ENCODE measurements at regions not wholly inside any gene's neighbourhood (a gene's known extent, or its start where the extent isn't known, plus 50 kb on each side); places are given as distances from the start of the nearest gene placed in this dataset.

DNA sequence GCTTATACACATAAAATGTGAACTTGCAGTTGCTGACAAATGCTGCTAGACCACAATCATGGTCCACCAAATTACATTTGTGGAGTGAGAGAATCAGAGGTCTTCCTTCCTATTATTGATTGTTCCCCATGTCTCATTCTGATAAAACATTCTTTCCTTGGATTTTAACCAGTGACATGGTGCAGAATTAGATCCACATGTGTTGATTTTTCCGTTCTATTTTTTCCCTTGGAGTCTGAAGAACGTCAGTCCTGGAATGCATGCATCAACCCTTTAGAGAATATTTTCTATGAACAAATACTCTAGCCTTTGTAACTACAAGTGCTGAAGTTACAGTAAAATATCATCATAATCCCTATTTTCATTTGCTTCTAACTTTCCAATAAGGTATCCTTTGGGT, 170.7 kb upstream of the SPRY4 start:
- no peak overlapping the region for H3K4me3 Mint-ChIP-seq

DNA sequence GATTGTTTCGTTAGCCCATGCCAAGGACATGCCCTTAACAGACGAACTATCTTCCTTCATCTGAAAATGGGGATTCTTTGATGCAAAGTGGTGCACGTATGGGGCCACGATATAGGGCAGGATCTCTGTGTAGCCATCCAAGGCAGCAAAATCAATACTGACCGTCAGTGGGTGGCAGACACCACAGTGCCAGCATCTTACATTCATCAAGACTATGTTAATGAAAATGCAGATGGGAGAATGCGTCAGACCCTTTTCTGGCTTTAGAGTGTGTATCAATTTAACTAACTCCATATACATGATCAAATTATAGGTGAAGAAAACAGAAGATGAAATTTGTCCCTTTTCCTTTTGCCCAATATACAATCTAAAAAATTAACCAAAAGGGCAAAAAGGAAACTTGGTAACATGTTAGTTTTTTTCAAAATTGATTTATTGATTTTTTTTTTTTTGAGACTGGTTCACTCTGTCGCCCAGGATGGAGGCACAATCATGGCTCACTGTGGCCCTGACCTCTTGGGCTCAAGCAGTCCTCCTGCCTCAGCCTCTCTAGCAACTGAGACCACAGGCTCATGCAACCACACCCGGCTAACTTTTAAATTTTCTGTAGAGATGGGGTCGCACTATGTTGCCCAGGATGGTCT, 169.2 kb upstream of the SPRY4 start:
- Mint-ChIP-seq H3K27ac (no peak overlapping the region), H3K4me1 (peaks cover 2% of the 10 kb centered on the region), H3K27me3 (no peaks in the 10 kb centered on the region), H3K36me3 (no peaks in the 10 kb centered on the region), H3K4me3 (no peak overlapping the region), H3K9me3 (no peaks in the 10 kb centered on the region)
- DNase-seq, result no peak

More for the DNA sequence above, 170.7 kb upstream of the SPRY4 start:
- Mint-ChIP-seq H3K4me1 (peaks cover 2% of the 10 kb centered on the region), H3K27ac (no peak overlapping the region), H3K27me3 (no peaks in the 10 kb centered on the region), H3K9me3 (no peaks in the 10 kb centered on the region), H3K36me3 (no peaks in the 10 kb centered on the region)
- DNase-seq, result no peak

DNA sequence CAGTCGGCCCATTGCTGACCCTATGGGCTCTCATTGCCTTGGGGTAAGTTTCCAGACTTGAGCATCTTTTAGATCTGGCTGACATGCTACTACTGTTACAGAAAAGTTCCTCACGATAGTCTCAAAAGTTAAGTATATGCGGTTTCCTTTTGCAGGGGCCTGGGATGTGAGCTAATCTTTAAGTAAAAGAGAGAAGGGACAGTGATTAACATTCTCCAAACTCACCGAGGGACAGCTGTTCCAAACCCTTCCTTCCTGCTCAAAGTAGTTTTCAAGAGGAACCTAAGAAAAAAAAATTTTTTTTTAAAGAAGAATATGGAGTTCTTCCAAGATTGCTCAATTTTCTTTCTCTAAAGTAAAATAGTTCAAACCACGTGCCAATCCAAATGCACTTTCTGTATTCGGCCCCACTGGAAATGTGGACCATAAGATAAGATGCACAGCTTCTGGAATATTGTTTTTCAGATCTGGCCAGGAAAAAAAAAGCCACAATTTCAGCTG, 168.0 kb upstream of the SPRY4 start:
- Mint-ChIP-seq H3K9me3 (no peaks in the 10 kb centered on the region), H3K27ac (no peak overlapping the region), H3K36me3 (no peaks in the 10 kb centered on the region), H3K4me1 (peaks cover 2% of the 10 kb centered on the region), H3K4me3 (no peak overlapping the region), H3K27me3 (no peaks in the 10 kb centered on the region)
- DNase-seq, result no peak

DNA sequence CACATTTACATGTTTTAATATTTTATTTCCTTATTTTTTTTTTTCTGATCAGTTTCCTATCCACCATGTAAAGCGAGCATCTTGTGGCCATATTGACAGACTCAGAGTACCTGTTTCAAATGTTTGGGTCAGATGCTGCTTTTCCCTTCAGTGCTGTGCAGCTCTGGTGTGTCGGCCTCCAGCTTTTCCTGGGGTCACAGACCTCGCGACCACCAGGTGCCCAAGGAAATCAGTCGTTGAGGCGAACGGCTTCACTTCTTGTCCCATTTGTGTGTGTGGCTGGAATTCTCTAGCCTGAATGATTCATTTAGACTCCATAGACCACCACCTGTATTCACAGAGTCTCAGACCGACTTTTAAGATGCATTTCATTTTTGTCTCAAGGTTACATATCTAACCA, 166.9 kb upstream of the SPRY4 start:
- no peak for DNase-seq
- H3K27me3 Mint-ChIP-seq, result no peaks in the 10 kb centered on the region
- peaks cover 2% of the 10 kb centered on the region for H3K4me1 Mint-ChIP-seq
- no peaks in the 10 kb centered on the region for H3K36me3 Mint-ChIP-seq
- no peak overlapping the region for H3K27ac Mint-ChIP-seq
- H3K4me3 Mint-ChIP-seq, result no peak overlapping the region
- no peaks in the 10 kb centered on the region for H3K9me3 Mint-ChIP-seq

DNA sequence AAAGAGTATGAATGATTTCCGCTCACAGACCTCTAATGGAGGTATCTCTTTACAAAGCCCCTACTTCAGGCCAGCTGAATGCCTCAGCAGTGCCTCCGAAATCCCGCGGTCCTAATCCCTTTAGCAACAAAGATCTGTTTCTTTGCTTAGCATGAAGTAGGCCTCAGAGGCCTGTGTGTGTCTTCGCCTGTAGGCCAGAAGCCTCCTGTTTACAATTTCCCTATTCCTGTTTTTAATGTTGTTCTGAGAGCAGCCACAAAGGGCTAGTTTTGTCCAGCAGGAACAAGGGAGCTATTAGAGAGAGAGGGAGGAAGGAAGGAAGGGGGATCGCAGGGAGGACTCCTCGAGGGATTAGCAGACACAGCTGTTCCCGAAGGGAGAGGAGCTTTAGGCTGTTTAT, 166.4 kb upstream of the SPRY4 start:
- Mint-ChIP-seq H3K36me3 (peaks cover 2% of the 10 kb centered on the region), H3K27ac (no peak overlapping the region), H3K4me1 (peaks cover 2% of the 10 kb centered on the region), H3K4me3 (no peak overlapping the region), H3K9me3 (no peaks in the 10 kb centered on the region), H3K27me3 (no peaks in the 10 kb centered on the region)
- no peak for DNase-seq

DNA sequence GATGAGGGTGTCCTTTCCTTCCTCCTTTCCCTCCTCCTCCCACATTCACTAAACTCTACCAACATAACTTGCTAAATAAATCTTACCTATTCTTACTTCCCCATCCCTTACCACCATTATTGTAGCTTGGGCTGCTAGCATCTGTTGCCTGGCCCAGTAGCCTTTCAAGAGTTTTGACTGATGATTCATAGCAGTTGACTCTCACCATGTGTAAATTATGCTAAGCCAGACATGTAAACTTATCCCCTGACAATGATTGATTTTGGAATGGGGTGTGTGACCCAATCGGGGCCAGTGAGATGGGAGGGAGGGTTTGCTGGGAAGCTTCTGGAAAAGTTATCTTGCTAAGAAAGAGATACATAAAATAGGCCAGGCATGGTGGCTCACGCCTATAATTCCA, 161.8 kb upstream of the SPRY4 start:
- peaks cover 7% of the 10 kb centered on the region for H3K27me3 Mint-ChIP-seq

DNA sequence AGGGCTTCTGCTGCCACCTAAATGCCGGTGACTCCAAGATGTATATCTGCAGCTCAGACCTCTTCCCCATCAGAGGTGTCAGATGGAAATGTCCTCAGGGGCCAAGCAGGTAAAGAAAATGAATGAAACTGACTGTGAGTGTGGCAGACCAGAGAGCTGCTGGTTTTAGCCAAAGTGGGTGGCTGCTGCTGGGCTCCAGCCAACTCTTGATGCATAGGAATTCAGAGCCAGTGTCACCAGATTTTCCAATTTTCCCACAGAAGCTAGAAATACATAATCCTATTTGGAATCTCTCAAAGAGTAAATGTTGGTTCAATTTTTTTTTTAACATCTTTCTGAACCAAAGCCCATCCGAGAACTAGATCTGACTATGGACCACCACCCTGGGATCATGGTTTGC, 161.2 kb upstream of the SPRY4 start:
- peaks cover 7% of the 10 kb centered on the region for H3K27me3 Mint-ChIP-seq
- no peak overlapping the region for H3K27ac Mint-ChIP-seq
- H3K36me3 Mint-ChIP-seq, result peaks cover 8% of the 10 kb centered on the region
- H3K4me1 Mint-ChIP-seq, result no peaks in the 10 kb centered on the region
- DNase-seq, result no peak
- no peak overlapping the region for H3K4me3 Mint-ChIP-seq
- H3K9me3 Mint-ChIP-seq, result peaks cover 6% of the 10 kb centered on the region

More for the DNA sequence above, 161.8 kb upstream of the SPRY4 start:
- Mint-ChIP-seq H3K4me1 (no peaks in the 10 kb centered on the region), H3K9me3 (peaks cover 6% of the 10 kb centered on the region), H3K27ac (no peak overlapping the region), H3K4me3 (no peak overlapping the region), H3K36me3 (peaks cover 8% of the 10 kb centered on the region)
- no peak for DNase-seq

DNA sequence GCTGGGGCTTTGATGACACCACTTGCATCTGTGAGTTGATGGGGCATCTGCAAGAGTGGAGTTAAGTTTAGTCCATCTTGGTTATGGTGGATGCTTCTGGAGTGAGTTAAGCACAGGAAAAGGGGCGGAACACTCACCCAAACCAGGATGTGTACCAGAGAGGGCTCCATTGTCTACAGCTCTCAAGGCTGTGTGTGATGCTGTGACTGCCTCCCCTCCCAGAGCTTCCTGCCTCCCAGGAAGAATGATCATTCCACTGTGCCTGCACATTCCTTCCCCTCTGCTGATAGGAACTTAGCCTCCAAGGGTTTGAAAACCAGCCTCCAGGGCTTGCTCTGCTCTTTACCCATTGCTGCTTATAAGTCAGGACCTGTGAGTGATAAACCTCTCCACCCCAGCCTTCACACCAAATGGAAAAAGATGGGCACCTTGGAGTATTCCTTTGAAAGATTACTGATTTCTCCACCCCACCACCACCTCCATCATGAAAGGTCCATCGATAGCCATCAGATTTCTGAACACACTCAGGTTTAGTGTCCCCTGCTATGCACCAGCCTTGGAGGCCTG, 160.1 kb upstream of the SPRY4 start:
- H3K9me3 Mint-ChIP-seq, result peaks cover 7% of the 10 kb centered on the region
- no peaks in the 10 kb centered on the region for H3K4me1 Mint-ChIP-seq
- H3K36me3 Mint-ChIP-seq, result peaks cover 8% of the 10 kb centered on the region
- H3K27ac Mint-ChIP-seq, result no peak overlapping the region
- H3K27me3 Mint-ChIP-seq, result peaks cover 9% of the 10 kb centered on the region
- H3K4me3 Mint-ChIP-seq, result no peak overlapping the region
- DNase-seq, result no peak

DNA sequence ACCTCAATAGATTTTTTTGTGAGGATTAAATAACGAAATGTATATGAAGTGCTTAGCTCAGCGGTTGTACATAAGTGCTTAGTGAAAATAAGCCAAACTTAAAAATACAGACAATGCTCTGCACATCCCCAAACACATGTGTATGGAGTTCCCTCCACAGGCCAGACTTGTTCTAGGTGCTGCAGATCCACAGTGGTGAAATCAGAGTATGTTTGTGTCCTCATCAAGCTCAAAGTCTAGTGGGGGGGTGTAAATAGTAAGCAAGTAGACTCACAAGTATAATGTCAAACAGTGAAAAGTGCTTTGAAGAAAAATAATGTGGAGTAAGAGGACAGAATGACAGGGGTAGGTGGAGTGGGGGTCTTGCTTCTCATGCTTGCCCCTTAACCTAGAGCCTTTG, 157.4 kb upstream of the SPRY4 start:
- H3K9me3 Mint-ChIP-seq, result peaks cover 20% of the 10 kb centered on the region
- peaks cover 13% of the 10 kb centered on the region for H3K36me3 Mint-ChIP-seq
- H3K27me3 Mint-ChIP-seq, result peaks cover 13% of the 10 kb centered on the region
- no peaks in the 10 kb centered on the region for H3K4me1 Mint-ChIP-seq
- no peak for DNase-seq
- no peak overlapping the region for H3K27ac Mint-ChIP-seq
- no peak overlapping the region for H3K4me3 Mint-ChIP-seq

DNA sequence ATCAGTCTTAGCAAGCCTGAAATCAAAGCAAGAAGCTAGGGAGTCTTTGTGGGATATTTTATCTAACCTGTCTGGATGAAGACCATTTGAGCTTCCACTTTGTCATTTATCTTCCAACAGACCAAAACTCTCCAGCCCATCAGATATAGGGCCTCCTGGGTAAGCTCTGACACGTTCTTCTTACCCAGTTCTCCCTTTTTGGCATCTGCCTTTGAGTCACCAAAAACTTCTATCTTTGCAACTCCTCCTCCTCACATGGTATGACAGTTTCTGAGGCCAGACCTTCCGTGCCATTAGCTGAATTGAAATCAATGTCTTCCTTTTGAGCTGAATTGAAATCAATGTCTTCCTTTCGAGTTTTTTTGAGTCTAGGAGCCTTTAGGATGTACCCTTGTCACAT, 156.6 kb upstream of the SPRY4 start:
- Mint-ChIP-seq H3K4me3 (no peak overlapping the region), H3K9me3 (peaks cover 20% of the 10 kb centered on the region), H3K27me3 (peaks cover 13% of the 10 kb centered on the region), H3K27ac (no peak overlapping the region), H3K4me1 (no peaks in the 10 kb centered on the region), H3K36me3 (peaks cover 12% of the 10 kb centered on the region)
- DNase-seq, result no peak

DNA sequence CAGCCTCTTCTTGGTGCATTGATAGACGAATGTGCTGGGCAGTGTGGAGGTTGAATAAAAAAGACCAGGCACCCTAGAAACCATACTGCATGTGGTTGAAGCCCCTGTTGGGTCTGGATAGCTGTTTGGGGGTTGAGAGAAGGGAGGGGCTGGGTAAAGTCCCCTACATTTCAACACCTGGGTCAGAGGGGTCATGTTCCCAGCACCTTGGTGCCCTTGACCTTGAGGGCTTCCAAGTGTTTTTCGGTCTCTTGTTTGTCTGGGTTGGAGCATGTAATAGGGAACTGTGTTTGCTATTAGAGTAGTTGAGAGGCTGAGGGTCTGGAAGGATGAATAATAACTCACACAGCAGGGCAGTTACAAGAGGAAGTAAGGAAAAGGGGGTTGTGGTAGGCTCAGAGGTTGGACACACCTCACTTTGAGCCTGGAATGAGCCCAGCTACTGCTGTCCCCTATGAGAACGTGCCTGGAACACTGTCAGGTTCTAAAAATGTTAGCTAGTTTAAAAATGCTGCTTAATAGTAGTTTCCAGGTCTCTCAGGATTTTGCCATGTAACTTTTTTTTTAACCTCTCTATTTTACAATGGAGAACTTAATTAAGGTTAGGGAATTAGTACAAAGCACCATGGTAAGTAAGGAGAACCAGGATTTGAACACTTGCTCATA, 155.2 kb upstream of the SPRY4 start:
- Mint-ChIP-seq H3K36me3 (peaks cover 5% of the 10 kb centered on the region), H3K27ac (no peak overlapping the region), H3K9me3 (peaks cover 16% of the 10 kb centered on the region), H3K4me1 (no peaks in the 10 kb centered on the region), H3K27me3 (peaks cover 10% of the 10 kb centered on the region), H3K4me3 (no peak overlapping the region)
- DNase-seq, result no peak

DNA sequence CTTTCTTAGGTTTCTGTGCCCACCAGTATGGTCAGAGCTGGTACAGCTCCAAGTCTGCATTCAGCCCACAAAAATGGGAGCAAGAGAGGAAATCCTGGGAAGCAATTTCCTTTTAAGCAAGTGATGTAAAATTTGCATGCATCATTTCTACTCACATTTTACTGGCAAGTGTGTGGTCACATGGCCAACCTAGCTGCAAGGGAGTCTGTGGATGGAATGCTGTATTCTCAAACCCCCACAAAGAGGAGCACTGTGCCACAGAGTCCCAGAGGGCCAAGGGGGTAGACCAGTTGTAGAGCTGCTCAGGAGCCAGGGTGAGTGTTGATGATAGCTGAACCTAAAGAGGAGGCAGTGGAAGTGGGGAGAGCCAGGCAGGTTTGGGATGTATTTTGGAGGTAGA, 154.3 kb upstream of the SPRY4 start:
- Mint-ChIP-seq H3K36me3 (peaks cover 5% of the 10 kb centered on the region), H3K27me3 (peaks cover 10% of the 10 kb centered on the region), H3K4me3 (no peak overlapping the region), H3K9me3 (peaks cover 14% of the 10 kb centered on the region), H3K27ac (no peak overlapping the region), H3K4me1 (no peaks in the 10 kb centered on the region)
- DNase-seq, result no peak

DNA sequence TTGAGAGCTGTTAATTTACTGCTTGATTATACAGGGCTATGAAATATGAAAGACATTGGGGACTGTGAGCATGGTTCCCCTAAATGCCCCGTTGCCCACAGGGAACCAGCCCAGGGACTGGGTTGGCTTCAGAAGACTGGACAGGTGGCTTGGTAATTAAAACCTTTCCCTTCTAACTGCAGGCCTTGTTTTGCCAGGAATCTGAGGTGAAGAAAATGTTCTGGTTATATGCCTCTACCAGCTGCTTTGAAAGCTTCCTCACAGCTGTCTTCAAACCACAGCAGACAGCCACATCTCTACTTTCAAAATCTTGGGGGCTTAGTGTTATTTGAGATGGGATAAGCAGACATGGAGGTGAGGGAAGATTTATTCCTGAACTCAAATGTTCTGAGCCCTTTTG, 153.3 kb upstream of the SPRY4 start:
- Mint-ChIP-seq H3K27me3 (peaks cover 10% of the 10 kb centered on the region), H3K36me3 (peaks cover 5% of the 10 kb centered on the region), H3K4me3 (no peak overlapping the region), H3K9me3 (peaks cover 14% of the 10 kb centered on the region), H3K27ac (no peak overlapping the region), H3K4me1 (peaks cover 3% of the 10 kb centered on the region)
- no peak for DNase-seq

DNA sequence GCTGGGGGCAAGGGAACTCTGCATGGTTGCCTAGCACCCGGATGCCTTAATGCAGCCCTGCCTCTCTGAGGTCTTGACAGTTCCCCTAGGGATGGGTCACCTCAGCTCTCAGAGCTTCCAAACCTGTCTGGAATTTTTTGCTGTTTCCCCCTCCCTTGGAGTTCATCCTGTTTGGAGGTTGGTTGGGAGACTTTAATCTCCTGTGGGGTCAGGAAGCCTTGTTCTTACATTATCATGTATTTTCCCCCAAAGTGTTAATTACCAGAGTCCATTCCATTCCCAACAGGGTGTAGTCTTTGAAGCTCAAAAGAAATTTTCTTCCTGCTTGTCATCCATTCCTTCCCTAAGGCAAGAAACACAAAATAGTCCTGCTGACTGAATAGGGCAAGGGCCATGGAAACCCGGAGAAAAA, 150.3 kb upstream of the SPRY4 start:
- Mint-ChIP-seq H3K4me3 (no peak overlapping the region), H3K36me3 (peaks cover 5% of the 10 kb centered on the region), H3K9me3 (peaks cover 14% of the 10 kb centered on the region), H3K27me3 (peaks cover 6% of the 10 kb centered on the region), H3K27ac (no peak overlapping the region), H3K4me1 (peaks cover 12% of the 10 kb centered on the region)
- DNase-seq, result no peak

DNA sequence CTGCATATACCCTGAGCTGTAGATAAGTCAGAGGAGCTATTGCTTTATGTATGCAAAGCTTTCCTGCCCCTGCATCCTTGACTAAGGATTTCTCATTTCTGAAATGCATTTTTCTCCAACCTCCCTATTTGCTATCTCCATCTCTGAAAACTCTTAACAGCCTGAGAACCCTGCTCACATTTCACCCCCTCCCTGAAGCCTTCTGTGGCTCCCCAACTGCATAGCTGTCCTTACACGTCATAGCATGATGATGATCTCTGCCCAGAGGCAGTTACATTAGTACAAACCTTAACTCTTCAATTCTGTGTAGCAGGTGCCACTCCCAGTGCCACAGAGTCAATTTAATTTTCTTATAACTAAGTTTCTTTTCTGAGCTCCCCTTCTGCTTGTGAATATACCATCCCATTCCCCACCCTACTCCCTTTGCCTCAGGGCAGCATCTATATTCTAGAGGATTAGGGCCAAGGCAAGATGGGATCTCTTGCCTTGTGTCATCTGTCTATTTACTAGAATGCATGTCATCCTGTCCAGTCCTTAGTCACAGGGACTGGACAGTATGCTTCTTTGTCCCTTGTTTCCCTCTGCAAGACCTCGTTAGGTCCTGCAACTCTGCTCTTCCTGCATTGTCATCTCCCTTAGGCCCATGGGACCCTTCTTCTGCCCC, 149.7 kb upstream of the SPRY4 start:
- DNase-seq, result no peak
- peaks cover 12% of the 10 kb centered on the region for H3K4me1 Mint-ChIP-seq
- no peak overlapping the region for H3K27ac Mint-ChIP-seq
- peaks cover 1% of the 10 kb centered on the region for H3K27me3 Mint-ChIP-seq
- H3K9me3 Mint-ChIP-seq, result peaks cover 10% of the 10 kb centered on the region
- H3K4me3 Mint-ChIP-seq, result no peak overlapping the region
- peaks cover 5% of the 10 kb centered on the region for H3K36me3 Mint-ChIP-seq

Data from activated naive CD8-positive, alpha-beta T cell treated with anti-CD3 and anti-CD28 coated beads for 36 hours (primary cell).